GM19238 (cell line): ENCODE measurements at regions not wholly inside any gene's neighbourhood (a gene's known extent, or its start where the extent isn't known, plus 50 kb on each side); places are given as distances from the start of the nearest gene placed in this dataset.

Experiments
- DNase-seq: peaks from one replicate; pipeline ENCODE4 v3.0.0; 2011; ENCODE audit warnings: low spot score; ENCODE audit not compliant: insufficient read length

GRCh38 chr5:32989815-32990214, 278.7 kb downstream of the NPR3 start:
- no peak for DNase-seq

- no peak for DNase-seq
Measured at GRCh38 chr5:32990593-32991420, 279.7 kb downstream of the NPR3 start.

- DNase-seq = no peak
Measured at GRCh38 chr5:32991421-32991815, 280.3 kb downstream of the NPR3 start.

GRCh38 chr5:32996336-32996735, 285.2 kb downstream of the NPR3 start:
- no peak for DNase-seq

- DNase-seq = no peak
Measured at GRCh38 chr5:33008751-33009418, 297.8 kb downstream of the NPR3 start.

- no peak for DNase-seq
Measured at GRCh38 chr5:33010846-33011245, 299.7 kb downstream of the NPR3 start.

GRCh38 chr5:33011801-33012200, 300.7 kb downstream of the NPR3 start:
- no peak for DNase-seq

- DNase-seq = no peak
Measured at GRCh38 chr5:33023649-33024048, 312.5 kb downstream of the NPR3 start.

- DNase-seq = no peak
Measured at GRCh38 chr5:33032271-33033070, 321.4 kb downstream of the NPR3 start.

- no peak for DNase-seq
Measured at GRCh38 chr5:33033516-33033915, 322.4 kb downstream of the NPR3 start.

- no peak for DNase-seq
Measured at GRCh38 chr5:33034777-33035176, 323.7 kb downstream of the NPR3 start.

- no peak for DNase-seq
Measured at GRCh38 chr5:33035851-33036527, 324.9 kb downstream of the NPR3 start.

- no peak for DNase-seq
Measured at GRCh38 chr5:33037076-33037475, 326.0 kb downstream of the NPR3 start.

- no peak for DNase-seq
Measured at GRCh38 chr5:33041586-33041985, 330.5 kb downstream of the NPR3 start.

GRCh38 chr5:33043343-33043997, 332.3 kb downstream of the NPR3 start:
- no peak for DNase-seq

- DNase-seq = no peak
Measured at GRCh38 chr5:33046091-33046490, 335.0 kb downstream of the NPR3 start.

- no peak for DNase-seq
Measured at GRCh38 chr5:33048315-33048714, 337.2 kb downstream of the NPR3 start.

GRCh38 chr5:33049298-33049697, 338.2 kb downstream of the NPR3 start:
- no peak for DNase-seq

- DNase-seq = no peak
Measured at GRCh38 chr5:33049842-33050241, 338.7 kb downstream of the NPR3 start.

GRCh38 chr5:33059081-33059480, 348.0 kb downstream of the NPR3 start:
- no peak for DNase-seq

- DNase-seq = no peak
Measured at GRCh38 chr5:33065131-33065530, 354.0 kb downstream of the NPR3 start.
